GM21529 (cell line): ENCODE measurements at regions not wholly inside any gene's neighbourhood (a gene's known extent, or its start where the extent isn't known, plus 50 kb on each side); places are given as distances from the start of the nearest gene placed in this dataset.
"Not testable (repeated sequence)": the region's sequence is repeated elsewhere in the genome, so short reads cannot be mapped to it uniquely, and the experiment has no call there.

ENCODE experiments used
- ATAC-seq: cut with Tn5 transposase; IDR thresholded peaks from one replicate; pipeline ENCODE4 v1.9.1; 2021; ENCODE audit not compliant: unreplicated experiment

- ATAC-seq = no peak
These were observed 177.5 kb upstream of the GRIA4 start for GRCh38 chr11:105432241-105432995.

GRCh38 chr11:105429096-105429910 is 180.6 kb upstream of the GRIA4 start:
- ATAC-seq = no peak

- ATAC-seq = no peak
These were observed 202.8 kb upstream of the GRIA4 start for GRCh38 chr11:105407101-105407500.

GRCh38 chr11:105401269-105401809 is 208.5 kb upstream of the GRIA4 start:
- no peak for ATAC-seq

DNA sequence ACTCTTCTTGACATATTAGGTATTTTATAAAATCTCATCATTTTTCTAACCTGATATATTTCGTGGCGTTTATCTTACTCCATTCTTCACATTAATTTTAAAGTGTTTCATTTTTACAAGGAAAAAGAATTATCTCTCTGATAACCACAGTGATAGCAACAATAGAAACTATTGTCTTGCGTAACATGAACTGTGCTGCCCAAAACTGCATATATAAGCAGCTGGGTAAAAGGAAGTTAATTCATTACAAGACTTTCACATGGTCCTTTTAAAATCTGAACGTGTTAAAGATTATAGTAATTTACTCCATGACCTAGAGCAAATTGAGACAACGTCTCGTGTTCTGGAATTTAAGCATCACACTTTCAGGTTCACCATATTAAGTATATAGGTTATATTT is 210.4 kb upstream of the GRIA4 start:
- no peak for ATAC-seq

DNA sequence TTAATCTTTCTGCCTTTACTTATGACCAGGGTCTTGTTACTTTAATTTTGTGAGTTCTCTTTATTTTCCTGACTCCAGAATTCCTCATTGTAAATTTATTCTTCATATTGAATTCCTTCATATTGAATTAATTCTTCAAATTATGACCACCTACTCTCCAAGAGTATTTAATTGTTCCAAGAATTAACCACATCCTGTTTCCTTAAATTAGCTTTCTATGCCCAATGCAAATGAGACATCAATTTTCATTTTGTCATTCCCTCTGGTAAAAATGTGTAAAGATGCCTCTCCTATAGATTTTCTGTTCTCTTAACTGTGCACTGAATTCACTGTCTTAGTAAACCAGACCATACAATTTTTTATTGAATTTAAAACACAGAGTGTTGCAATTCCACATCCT is 211.2 kb upstream of the GRIA4 start:
- ATAC-seq = no peak

DNA sequence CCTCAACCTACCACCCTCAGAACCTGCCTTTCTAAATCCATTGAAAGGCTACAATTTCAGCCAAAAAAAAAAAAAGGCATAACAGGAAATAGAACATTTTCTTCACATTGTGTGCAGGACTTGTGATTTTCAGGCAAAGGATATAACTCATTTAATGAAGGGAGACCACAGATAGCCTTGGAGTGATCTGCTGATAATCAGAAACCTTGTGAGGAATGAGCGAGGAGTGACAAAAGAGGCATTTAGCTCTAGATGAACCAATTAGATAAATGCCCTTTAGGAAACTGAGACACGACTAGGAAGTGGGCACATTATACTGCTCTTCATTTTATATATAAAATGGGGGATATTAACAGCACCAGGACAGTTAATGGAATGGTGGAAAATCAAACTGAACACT is 216.5 kb upstream of the GRIA4 start:
- ATAC-seq = no peak

- no peak for ATAC-seq
These were observed 217.3 kb upstream of the GRIA4 start for GRCh38 chr11:105392556-105392955.

DNA sequence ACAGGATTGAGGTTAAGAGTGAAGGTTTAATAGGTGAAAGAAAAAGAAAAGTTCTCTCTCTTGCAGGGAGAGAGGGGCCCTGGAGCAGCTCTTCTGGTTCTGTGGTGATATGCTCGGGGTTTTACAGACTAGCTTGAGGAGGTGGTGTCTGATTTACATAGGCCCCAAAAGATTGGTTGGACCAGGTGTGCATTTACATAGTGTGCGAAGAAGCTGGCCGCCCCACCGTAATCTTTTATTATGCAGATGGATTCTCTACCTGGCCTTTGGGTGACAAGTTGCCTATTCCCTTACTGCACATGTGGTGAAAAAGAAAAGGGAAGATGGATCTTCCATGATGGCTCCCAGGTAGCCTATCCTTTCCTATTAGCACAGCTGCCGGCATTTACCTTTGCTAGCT is 219.9 kb upstream of the GRIA4 start:
- no peak for ATAC-seq

- ATAC-seq = no peak
These were observed 221.9 kb upstream of the GRIA4 start for GRCh38 chr11:105388006-105388405.

DNA sequence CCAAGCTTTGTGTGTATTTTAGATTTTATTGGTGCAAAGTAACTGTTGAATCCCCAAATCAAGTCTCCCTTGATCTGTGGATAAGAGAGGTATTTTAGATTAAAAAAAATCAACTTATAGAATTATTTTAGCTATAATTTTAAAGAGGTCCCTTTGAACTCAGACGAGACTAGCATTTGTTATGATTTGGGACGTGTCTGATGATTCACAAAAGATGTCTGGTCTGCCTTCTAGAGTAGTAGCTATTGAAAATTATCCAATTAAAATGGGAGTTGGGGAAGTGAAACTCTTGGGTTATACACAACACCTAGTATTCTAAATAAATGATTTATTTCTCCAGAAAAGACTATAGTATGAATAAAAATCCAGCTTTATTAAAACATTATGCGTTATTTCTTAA is 227.9 kb upstream of the GRIA4 start:
- no peak for ATAC-seq

- no peak for ATAC-seq
These were observed 232.0 kb upstream of the GRIA4 start for GRCh38 chr11:105377870-105378269.

DNA sequence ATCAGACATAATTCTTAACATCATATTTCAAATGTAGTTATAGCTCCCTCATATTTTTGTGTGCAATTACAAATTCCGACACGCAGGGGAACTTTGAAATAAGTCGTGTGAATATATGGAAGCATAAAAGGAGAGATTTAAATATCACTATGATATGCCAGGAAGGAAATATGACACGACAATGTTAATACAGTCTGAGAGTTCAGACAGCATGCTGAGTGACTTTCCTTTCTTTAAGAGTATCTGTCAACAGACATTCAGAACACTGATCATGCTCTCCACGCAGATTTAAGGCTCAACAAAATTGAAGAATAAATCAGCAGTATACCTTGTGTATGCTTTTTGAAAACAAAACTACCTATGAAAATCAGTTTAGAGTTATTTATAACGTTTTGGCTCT is 232.6 kb upstream of the CARD18 start:
- no peak for ATAC-seq

- ATAC-seq = no peak
These were observed 231.7 kb upstream of the CARD18 start for GRCh38 chr11:105371311-105371710.

DNA sequence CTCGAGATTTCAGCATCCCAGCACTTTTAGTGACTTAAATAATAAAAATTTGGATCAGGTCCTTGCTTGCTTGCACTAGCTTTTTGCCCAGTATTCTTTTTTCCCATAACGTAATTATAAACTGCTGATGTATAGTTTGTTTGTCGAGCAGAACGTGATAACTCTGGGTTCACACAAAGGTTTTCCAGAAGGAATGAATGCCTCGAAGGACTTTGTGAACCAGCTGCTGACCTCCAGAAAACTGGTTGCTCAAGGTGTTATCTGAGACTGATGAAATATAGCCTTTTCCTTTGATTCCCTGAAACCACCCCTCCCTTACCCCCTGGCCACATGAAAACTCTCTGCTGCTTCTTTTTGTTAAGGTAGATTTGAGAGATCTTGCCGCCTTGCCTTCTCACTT is 229.1 kb upstream of the CARD18 start:
- no peak for ATAC-seq

DNA sequence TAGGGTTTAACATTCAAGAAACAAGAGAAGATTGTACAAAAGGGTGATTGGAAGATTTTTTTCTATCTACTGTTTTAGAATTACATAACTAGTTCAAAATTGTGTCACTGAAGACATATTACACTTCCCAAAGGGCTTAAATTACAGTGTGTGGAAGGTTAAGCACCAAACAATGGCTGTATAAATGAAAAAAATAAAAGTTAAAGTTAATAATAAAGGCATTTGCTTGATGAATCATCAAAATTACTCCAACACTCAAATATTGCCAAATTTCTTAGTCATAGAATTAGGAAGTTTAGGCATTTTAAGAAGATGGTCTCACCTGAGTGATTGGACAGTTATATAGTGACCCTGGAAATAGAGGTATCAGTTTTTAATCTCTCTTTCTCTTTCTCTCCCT is 227.6 kb upstream of the CARD18 start:
- no peak for ATAC-seq

DNA sequence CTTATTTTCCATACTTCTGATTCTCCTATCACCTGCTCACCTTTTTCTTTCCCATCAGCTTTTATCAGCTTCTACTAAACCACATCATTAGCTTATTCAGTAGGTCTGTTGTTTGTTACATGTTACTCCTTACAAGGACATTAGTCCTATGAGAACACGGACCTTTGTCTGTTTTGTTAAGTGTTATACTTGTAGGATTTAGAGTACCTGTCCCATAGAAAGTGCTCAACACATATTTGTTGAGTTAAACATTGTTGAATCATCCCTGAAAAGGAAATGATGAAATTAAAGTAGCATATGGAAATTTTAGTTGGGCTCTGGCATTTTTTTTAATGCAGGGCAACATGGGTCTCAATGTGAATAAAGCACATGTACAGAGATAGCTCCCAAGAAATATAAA is 222.1 kb upstream of the CARD18 start:
- no peak for ATAC-seq

GRCh38 chr11:105357764-105358163 is 218.2 kb upstream of the CARD18 start:
- no peak for ATAC-seq

DNA sequence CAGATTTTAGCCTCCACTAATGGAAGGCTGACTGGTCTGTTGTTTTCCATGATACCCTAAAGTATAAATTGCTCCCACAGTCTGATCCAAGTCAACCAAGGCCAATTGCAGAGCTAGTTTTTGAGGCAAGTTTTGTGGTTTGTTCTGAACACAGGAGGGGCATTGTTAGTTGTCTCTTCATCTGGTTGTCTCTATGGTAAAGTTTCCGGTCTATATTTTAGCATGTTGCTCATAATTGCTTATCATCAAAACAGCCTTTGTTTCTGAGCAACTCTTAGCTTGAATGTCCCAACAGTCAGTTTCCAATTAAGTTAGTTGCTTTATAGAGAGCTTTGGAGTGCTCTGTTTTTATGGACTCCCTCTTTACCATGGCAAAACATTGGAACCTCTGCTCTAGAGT is 217.6 kb upstream of the CARD18 start:
- ATAC-seq = no peak

DNA sequence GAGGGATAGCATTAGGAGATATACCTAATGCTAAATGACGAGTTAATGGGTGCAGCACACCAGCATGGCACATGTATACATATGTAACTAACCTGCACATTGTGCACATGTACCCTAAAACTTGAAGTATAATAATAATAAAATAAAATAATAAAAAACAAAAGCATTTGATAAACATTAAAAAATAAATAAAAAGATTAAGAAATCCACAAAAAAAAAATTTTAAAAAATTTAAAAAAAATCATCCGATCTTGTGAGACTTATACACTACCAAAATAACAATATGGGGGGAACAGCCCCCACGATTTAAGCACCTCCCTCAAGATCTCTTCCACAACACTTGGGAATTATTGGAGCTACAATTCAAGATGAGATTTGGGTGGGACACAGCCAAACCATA is 210.3 kb upstream of the CARD18 start:
- ATAC-seq = not testable (repeated sequence)

- ATAC-seq = no peak
These were observed 205.4 kb upstream of the CARD18 start for GRCh38 chr11:105344938-105345337.

DNA sequence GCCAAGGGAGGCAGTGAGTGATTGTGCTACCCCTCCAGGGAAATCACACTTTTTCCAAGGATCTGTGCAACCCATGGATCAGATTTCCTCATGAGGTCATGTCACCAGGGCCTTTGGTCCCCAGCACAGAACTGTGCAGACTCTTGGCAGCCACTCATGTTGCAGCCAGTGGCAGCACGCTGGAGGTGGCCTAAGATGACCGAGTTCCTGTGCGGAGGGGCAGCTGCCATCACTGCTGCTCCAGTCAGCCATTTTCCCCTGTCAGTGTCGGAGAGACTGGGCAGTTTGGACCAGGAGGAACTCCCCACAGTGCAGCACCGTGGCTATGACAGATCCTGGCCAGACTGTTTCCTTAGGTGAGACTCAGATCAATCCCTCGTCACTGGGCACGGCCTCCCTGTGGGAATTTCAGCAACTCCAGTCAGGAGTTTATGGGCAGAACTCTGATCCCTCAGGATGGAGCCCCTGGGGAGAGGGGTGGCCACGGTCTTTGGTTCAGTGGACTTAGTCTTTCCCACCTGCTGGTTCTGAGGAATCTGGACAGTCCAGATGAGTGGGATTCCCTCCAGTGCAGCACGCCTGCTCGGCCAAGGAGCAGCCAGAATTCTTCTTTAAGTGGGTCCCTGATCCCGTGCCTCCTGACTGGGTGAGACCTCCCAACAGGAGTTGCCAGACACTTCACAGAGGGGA is 194.6 kb upstream of the CARD18 start:
- ATAC-seq = no peak
